Gastroesophageal sphincter (tissue), 4 donors: ENCODE measurements at regions not wholly inside any gene's neighbourhood (a gene's known extent, or its start where the extent isn't known, plus 50 kb on each side); places are given as distances from the start of the nearest gene placed in this dataset.

Experiments
- ATAC-seq: fragments of 150-250 bp; one replicate; pipeline ENCODE4 v1.9.1; 2016; ENCODE audit warnings: mild to moderate bottlenecking, moderate library complexity
- H3K27ac ChIP-seq, 4 donors: fragments of 200-600 bp; sonication (generic) in 3 of 4; 1 replicate in 3 of 4; 2 replicates in 1 of 4; pipeline ENCODE4 v1.5.1; 2016 to 2019
- H3K27me3 ChIP-seq: fragments of 200-600 bp; sonication (generic); one replicate; pipeline ENCODE4 v1.5.1; 2019
- H3K36me3 ChIP-seq, 2 donors: fragments of 200-600 bp; sonication (generic); one replicate each; pipeline ENCODE4 v1.5.1; 2019; ENCODE audit warnings: control low read depth in 1 of 2
- H3K4me1 ChIP-seq, 3 donors: fragments of 200-600 bp; sonication (generic); 1 replicate in 2 of 3; 2 replicates in 1 of 3; pipeline ENCODE4 v1.5.1; 2016 to 2019; ENCODE audit warnings: control low read depth in 2 of 3
- H3K4me3 ChIP-seq, 2 donors: fragments of 200-600 bp; sonication (generic); one replicate each; pipeline ENCODE4 v1.5.1; 2019; ENCODE audit warnings: mild to moderate bottlenecking in 1 of 2, moderate library complexity in 1 of 2
- H3K9me3 ChIP-seq, 3 donors: fragments of 200-600 bp; sonication (generic); one replicate each; pipeline ENCODE4 v1.5.1; 2017 to 2019; ENCODE audit warnings: control low read depth in 2 of 3
- EP300 ChIP-seq: sonication (generic); formaldehyde crosslinking; IDR thresholded peaks from one replicate; pipeline ENCODE4 v1.6.1; 2017; ENCODE audit warnings: antibody characterized with exemption, mild to moderate bottlenecking
- POLR2A ChIP-seq, 2 donors: fragments of 450-650 bp; IDR thresholded peaks; one replicate each; pipeline ENCODE4 v1.6.1; 2017; ENCODE audit warnings: antibody characterized with exemption in 2 of 2, mild to moderate bottlenecking in 2 of 2, moderate library complexity in 1 of 2
- POLR2AphosphoS5 ChIP-seq: sonication (generic); formaldehyde crosslinking; IDR thresholded peaks from one replicate; pipeline ENCODE4 v1.6.1; 2017; ENCODE audit warnings: antibody characterized with exemption
- WGBS, 2 donors: methylation state at CpG; one replicate each; pipeline ENCODE4 v1.1.5; 2018; ENCODE audit warnings: low coverage in 1 of 2; 5-methylcytosine and 5-hydroxymethylcytosine counted together
- TF ChIP-seq, protein P1 (sequence below), 4 experiments: fragments of 200-600 bp in 2 of 4; fragments of 450-650 bp in 2 of 4; sonication (generic) in 1 of 4; IDR thresholded peaks; one replicate each; pipeline ENCODE4 v1.5.1; 2017 to 2019; ENCODE audit warnings: antibody characterized with exemption in 4 of 4, mild to moderate bottlenecking in 2 of 4, moderate library complexity in 2 of 4

DNA sequence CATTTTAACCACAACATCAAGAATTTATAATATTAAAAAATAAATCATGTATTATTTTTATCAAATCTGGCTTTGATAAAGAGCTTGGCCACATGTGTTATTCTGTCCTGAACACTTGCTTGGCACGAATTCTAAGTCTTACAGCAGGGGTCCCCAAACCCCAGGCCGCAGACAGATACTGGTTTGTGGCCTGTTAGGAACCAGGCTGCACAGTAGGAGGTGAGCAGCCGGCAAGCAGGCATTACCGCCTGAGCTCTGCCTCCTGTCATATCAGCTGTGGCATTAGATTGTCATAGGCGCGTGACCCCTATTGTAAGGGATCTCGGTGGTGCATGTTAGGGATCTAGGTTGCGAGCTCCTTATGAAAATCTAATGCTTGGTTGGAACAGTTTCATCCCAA is 127.6 kb upstream of the IVNS1ABP start:
- ATAC-seq, result no peak
- Histone ChIP-seq H3K27me3 (no peaks in the 10 kb centered on the region), H3K36me3 (no peaks in the 10 kb centered on the region), H3K4me3 (no peak overlapping the region), H3K9me3 (no peaks in the 10 kb centered on the region), H3K4me1 (peaks cover 0 to 8% (median 0%) of the 10 kb centered on the region in 3 donors), H3K27ac (no peak overlapping the region)
- WGBS, 2 donors, result 82 to 87% methylated on average over 3 to 6 of the region's 8 CpGs
- TF ChIP-seq POLR2A (IDR thresholded peaks at IDR 0.05) (no peak), EP300 (no peak), POLR2AphosphoS5 (no peak)
- TF ChIP-seq, protein P1, sequence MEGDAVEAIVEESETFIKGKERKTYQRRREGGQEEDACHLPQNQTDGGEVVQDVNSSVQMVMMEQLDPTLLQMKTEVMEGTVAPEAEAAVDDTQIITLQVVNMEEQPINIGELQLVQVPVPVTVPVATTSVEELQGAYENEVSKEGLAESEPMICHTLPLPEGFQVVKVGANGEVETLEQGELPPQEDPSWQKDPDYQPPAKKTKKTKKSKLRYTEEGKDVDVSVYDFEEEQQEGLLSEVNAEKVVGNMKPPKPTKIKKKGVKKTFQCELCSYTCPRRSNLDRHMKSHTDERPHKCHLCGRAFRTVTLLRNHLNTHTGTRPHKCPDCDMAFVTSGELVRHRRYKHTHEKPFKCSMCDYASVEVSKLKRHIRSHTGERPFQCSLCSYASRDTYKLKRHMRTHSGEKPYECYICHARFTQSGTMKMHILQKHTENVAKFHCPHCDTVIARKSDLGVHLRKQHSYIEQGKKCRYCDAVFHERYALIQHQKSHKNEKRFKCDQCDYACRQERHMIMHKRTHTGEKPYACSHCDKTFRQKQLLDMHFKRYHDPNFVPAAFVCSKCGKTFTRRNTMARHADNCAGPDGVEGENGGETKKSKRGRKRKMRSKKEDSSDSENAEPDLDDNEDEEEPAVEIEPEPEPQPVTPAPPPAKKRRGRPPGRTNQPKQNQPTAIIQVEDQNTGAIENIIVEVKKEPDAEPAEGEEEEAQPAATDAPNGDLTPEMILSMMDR (IDR thresholded peaks at IDR 0.05), result no peak

DNA sequence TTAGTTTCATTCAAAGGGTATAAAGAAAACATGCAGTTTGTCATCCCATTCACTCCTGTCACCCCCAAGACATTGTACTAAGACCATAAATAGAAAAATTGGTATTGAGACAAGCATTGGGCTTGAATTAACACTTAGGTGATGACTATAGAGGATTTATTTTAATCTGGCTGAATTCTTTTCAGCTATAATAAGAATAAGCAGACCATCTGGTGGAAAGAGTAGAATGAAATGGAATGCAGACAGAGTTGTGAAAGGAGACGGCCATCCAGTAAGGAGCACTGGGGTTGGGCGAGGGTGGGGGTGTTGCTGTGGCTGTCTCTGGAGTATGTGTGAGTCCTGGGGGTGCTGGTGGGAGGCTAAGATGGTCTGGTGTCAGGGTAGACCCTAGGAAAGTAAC is 125.0 kb upstream of the IVNS1ABP start:
- H3K9me3 ChIP-seq, result no peaks in the 10 kb centered on the region
- H3K27me3 ChIP-seq, result no peaks in the 10 kb centered on the region
- 54 to 57% methylated on average over 2 of the region's 2 CpGs for WGBS, 2 donors
- TF ChIP-seq EP300 (no peak), POLR2A (IDR thresholded peaks at IDR 0.05) (no peak), POLR2AphosphoS5 (no peak)
- TF ChIP-seq, protein P1 (IDR thresholded peaks at IDR 0.05), result no peak
- peaks cover 0 to 8% (median 0%) of the 10 kb centered on the region in 3 donors for H3K4me1 ChIP-seq
- no peaks in the 10 kb centered on the region for H3K36me3 ChIP-seq
- ATAC-seq, result no peak
- H3K27ac ChIP-seq, result no peak overlapping the region
- H3K4me3 ChIP-seq, result no peak overlapping the region

DNA sequence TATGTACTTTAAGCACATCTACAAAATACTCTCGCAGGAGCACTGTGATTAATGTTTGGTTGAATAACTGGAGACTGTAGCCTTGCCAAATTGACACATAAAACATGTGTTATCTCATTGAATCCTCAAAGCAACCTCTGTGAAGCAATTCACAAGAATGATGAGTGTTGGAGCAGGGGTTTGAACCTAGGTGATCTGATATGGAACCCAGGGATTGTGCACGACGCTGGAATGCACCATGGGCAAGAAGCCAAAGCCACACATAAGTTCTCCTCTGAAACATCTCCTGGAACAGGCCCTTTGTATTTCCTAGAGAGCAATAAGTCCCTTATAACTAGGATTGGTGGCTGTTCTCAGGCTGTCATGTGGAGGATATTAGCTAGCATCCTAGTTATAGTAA is 124.6 kb upstream of the IVNS1ABP start:
- 17 to 27% methylated on average over 3 of the region's 3 CpGs for WGBS, 2 donors
- TF ChIP-seq, protein P1 (IDR thresholded peaks at IDR 0.05), result no peak
- TF ChIP-seq POLR2AphosphoS5 (no peak), EP300 (no peak), POLR2A (IDR thresholded peaks at IDR 0.05) (no peak)
- H3K27me3 ChIP-seq, result no peaks in the 10 kb centered on the region
- H3K27ac ChIP-seq, result no peak overlapping the region
- H3K4me3 ChIP-seq, result no peak overlapping the region
- H3K36me3 ChIP-seq, result no peaks in the 10 kb centered on the region
- ATAC-seq, result no peak
- peaks cover 0 to 8% (median 0%) of the 10 kb centered on the region in 3 donors for H3K4me1 ChIP-seq
- no peaks in the 10 kb centered on the region for H3K9me3 ChIP-seq

DNA sequence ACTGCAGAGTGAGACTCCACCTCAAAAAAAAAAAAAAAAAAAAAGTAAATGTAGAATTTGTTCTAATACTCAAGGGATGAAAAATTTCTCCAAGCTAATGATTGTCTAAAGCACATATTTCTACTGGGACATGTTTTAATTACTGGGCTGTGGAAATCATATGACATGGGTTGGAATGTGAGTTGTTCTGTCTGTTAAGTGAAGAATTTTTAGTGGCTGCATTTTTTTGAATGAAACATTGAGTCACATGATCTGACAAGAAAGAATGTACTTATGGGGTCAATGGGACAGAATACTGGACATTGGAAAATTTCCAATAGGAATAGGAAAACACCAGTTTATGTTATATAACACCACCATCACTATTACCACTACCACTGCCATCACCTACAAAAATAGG is 123.8 kb upstream of the IVNS1ABP start:
- no peak overlapping the region for H3K4me3 ChIP-seq
- peaks cover 0 to 8% (median 0%) of the 10 kb centered on the region in 3 donors for H3K4me1 ChIP-seq
- no peaks in the 10 kb centered on the region for H3K9me3 ChIP-seq
- H3K36me3 ChIP-seq, result no peaks in the 10 kb centered on the region
- H3K27me3 ChIP-seq, result no peaks in the 10 kb centered on the region
- no peak for ATAC-seq
- no peak overlapping the region for H3K27ac ChIP-seq
- TF ChIP-seq POLR2AphosphoS5, result no peak
- TF ChIP-seq POLR2A (IDR thresholded peaks at IDR 0.05), result no peak
- TF ChIP-seq, protein P1 (IDR thresholded peaks at IDR 0.05), result no peak
- no peak for TF ChIP-seq EP300

DNA sequence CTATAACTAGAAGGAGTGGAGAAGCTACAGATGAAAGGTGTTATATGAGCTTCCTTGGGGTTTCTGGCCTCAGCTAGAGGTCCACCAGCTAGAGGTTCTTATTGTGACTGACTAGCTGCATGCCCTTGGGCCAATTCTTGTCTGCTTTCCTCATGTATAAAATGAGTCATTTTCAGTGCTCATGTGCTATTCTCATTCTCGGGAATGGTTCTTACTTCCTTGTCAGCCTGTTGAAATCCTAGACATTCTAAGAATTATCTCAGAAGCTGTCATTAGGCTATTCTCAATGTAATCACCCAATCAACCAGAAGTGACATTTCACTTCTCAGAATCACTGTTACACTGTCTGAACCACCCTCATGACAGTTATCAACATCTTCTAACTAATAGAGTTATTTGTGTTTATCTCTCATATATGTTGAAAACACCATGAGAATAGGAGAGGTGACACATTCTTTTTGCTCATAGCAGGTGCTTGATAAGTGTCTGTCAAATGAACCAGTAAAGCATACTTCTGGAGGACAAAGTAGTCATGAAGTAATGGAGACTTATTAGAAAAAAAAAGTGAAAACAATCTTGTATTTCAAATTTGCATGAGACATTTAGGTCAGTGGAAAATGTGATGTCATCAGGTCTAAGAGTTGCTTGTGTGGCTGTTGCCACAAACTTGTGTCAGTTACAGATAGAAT is 122.8 kb upstream of the IVNS1ABP start:
- H3K27me3 ChIP-seq, result no peaks in the 10 kb centered on the region
- TF ChIP-seq EP300, result no peak
- TF ChIP-seq, protein P1 (IDR thresholded peaks at IDR 0.05), result no peak
- no peak for TF ChIP-seq POLR2AphosphoS5
- no peak for TF ChIP-seq POLR2A (IDR thresholded peaks at IDR 0.05)
- no peak overlapping the region for H3K27ac ChIP-seq
- 75 to 78% methylated on average over 1 of the region's 1 CpG for WGBS, 2 donors
- H3K9me3 ChIP-seq, result no peaks in the 10 kb centered on the region
- ATAC-seq, result no peak
- H3K36me3 ChIP-seq, result no peaks in the 10 kb centered on the region
- H3K4me3 ChIP-seq, result no peak overlapping the region
- H3K4me1 ChIP-seq, result peaks cover 0 to 8% (median 0%) of the 10 kb centered on the region in 3 donors
